ENCODE measurements at regions not wholly inside any gene's neighbourhood (a gene's known extent, or its start where the extent isn't known, plus 50 kb on each side); places are given as distances from the start of the nearest gene placed in this dataset.

DNA sequence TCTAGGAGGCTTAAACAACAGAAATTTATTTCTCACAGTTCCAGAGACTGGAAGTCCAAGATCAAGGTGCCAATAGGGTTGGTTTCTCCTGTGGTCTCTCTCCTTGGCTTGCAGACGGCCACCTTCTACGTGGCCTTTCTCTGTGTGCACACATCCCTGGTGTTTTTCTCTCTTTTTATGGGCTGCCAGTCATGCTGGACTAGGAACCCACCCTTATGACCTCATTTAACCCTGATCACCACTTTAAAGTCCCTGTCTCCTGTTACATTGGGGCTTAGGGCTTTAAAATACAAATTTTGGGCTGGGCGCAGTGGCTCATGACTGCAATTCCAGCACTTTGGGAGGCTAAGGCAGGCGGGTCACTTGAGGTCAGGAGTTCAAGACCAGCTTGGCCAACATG lies 157.1 kb downstream of the TLE1 start:
- no peak for DNase-seq (ENCODE audit: low read depth in 2 of 2)

DNA sequence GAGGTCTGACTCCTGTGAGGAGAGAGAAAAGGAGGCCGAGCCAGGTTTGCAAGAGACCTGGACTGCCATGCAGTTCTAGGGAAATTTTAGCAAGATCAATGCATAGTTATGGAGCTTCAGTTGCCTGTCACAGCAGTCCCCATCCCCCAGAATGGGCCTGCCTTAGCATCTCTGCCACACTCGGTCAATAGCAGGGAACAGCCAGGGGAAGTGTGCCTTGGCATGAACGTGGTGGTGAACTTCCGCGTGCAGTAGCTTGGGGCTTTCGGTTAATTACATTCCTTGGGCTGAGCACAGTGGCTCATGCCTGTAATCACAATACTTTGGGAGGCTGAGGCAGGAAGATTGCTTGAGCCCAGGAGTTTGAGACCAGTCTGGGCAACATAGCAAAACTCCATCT lies 157.8 kb downstream of the TLE1 start:
- no peak for DNase-seq (ENCODE audit: low read depth in 2 of 2)

DNA sequence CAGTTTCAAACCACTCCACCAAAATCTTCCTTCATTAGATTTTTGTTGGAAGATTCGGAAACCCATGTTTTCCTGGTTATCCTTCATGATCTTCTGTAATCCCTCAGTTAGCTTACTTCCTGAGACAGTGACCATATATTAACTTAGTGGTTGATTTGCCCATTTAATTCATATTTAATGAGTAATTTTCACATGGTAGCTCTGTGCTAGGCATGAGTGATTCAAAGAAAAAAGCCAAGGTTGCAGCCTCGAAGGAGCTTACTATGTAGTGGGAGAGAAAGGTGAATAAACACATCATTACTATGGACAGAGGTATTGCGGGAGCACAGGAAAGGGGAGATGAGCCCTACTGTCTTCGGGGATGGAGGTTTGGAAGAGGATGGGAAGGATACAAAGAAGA lies 158.5 kb downstream of the TLE1 start:
- no peak for DNase-seq (ENCODE audit: low read depth in 2 of 2)

DNA sequence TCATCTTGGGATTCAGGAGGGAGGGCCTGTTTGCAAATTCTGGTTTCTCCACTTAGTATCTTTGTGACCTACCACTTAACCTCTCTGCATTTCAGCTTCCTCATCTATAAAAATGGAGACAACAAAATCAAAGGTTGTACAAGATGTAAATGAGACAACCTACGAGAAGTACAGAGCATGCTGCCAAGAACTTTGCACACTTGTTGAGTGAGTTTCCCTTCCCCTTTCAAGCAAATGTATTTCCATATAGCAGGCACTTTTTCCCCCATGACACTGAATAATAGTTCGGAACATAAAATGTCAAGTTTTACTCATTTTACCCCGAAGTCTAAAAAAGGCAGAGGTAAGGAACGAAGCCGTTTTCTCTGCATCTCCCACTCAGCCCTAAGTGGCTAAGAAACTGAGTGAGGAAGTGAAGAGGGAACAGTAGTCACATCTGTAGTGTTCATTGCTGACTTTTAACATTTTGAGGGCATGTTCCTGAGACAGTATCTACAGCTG lies 159.0 kb downstream of the TLE1 start:
- no peak for DNase-seq (ENCODE audit: low read depth in 2 of 2)

GRCh38 chr9:81529556-81530193 lies 159.7 kb downstream of the TLE1 start:
- DNase-seq (ENCODE audit: low read depth in 2 of 2) = no peak

GRCh38 chr9:81526587-81526986 lies 162.8 kb downstream of the TLE1 start:
- DNase-seq (ENCODE audit: low read depth in 2 of 2) = no peak

- DNase-seq (ENCODE audit: low read depth in 2 of 2) = no peak
Observed at GRCh38 chr9:81522716-81523551, 166.4 kb downstream of the TLE1 start.

- DNase-seq (ENCODE audit: low read depth in 2 of 2) = no peak
Observed at GRCh38 chr9:81521892-81522291, 167.5 kb downstream of the TLE1 start.

- DNase-seq (ENCODE audit: low read depth in 2 of 2) = no peak
Observed at GRCh38 chr9:81519816-81520495, 169.4 kb downstream of the TLE1 start.

DNA sequence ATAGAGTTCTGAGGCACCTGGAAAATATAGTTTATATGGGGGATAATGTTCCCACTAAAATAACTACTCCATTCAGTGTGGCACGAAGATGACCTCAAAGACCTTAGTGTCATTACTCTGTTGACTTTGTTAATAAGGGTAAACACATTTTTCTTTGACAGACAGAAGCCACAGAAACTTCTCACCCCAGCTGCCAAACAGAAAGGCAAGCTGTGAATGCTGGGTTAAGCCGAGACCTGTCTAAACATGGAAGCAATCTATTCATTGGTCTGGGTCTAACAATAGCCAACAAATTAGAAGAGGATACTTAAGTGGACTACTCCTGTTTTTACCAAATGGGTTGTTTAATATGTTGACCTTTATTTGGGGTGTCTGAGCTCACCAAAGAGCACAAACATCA lies 171.4 kb downstream of the TLE1 start:
- no peak for DNase-seq (ENCODE audit: low read depth in 2 of 2)

DNA sequence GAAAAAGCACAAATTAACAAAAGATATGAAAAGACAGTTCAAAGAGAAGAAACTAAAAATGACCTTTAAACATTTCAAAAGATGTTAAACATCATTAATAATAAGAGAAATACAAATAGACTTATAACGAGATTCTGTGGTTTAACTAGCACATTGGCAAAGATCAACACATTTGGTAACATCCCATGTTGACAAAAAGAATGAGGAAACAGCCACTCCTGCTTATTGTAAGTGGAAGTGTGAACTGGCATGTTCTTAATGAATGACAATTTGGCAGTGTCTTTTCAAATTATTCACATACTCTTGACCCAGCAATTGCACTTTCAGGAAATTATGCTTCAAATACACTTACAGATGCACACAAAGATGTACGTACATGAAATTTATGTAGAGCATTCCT lies 176.3 kb downstream of the TLE1 start:
- no peak for DNase-seq (ENCODE audit: low read depth in 2 of 2)

DNA sequence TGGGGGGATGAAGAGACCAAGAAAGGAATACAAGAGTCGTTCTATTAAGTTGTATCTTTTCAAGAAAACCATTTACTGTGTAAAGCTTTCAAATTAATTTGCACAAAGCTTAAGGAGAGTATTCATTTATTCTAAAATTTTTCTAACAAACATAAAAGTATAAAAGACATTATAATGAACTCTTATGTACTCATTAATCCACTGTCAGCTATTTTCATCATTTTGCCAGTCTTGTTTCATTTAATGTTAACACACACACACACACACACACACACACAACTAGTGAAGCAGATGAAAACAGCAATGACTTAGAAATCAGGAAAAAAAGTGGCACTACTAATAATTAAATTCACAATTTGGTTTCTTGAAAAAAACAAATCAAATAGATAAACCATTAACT lies 176.7 kb downstream of the TLE1 start:
- no peak for DNase-seq (ENCODE audit: low read depth in 2 of 2)

- no peak for DNase-seq (ENCODE audit: low read depth in 2 of 2)
Observed at GRCh38 chr9:81508476-81508875, 180.9 kb downstream of the TLE1 start.

DNA sequence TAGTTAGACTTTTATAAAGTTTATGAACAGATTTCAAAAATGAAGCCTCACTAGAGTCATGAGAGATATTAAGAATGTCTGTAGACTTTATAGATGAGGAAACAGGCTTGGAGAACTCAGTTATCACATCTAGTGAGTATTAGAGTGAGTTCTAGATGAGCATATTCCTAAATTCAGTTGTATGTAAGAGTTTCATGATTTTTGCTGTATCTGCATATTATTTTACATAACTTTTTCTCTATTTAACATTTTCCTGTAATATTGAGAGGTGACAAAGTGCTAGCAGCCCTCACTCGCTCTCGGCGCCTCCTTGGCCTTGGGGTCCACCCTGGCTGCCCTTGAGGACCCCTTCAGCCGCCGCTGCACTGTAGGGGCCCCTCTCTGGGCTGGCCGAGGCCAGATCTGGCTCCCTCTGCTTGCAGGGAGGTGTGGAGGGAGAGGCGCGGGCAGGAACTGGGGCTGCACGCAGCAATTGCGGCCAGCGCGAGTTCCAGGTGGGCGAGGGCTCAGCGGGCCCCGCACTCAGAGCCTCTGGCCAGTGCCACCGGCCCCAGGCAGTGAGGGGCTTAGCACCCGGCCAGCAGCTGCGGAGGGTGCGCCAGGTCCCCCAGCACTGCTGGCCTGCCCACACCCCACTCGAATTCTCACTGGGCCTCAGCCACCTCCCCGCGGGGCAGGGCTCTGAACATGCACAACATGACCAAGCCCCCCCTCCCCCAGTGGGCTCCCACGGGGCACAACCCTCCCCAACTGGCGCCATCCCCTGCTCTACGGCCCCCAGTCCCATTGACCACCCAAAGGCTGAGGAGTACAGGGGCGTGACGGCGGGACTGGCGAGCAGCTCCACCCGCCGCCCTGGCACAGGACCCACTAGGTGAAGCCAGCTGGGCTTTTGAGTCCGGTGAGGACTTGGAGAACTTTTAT lies 182.1 kb downstream of the TLE1 start:
- DNase-seq (ENCODE audit: low read depth in 2 of 2) = no peak

GRCh38 chr9:81499594-81499993 lies 189.8 kb downstream of the TLE1 start:
- no peak for DNase-seq (ENCODE audit: low read depth in 2 of 2)

GRCh38 chr9:81499021-81499454 lies 190.3 kb downstream of the TLE1 start:
- no peak for DNase-seq (ENCODE audit: low read depth in 2 of 2)

DNA sequence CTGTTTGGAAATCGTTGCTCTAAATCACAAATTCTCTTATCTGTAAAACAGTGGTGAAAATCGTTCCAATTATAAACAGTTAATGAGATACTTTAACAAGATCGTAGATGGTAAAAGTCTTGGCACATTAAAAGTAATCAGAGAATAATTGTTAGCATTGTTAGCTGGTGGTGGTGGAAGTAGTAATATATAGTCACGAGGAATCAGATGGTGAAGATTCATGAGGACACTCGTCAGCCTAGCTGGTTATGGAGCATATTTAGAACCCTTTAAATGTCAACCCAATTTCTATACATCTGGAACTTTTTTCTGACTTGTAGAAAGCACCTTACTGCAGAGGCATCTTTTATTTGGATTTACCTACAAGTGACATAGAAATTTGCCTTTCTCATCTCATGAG lies 190.8 kb downstream of the TLE1 start:
- no peak for DNase-seq (ENCODE audit: low read depth in 2 of 2)

DNA sequence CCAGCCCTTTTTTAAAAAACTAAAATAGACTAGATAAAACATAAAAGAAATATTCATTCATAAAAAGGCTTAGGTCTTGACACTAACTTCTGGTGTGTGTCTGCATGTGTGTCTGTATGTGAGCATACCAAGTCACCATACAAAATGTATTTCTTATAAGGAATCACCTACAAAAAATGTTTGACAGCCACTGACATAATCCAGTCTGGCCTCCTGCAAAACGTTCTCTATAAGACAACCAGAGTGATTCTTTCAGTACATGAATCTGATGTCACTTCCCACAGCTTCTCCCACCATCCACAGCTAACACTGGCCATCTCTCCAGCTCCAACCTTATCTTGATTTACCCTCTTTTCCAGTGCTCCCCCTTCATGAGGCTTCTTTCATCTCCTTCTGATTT lies 192.3 kb downstream of the TLE1 start:
- no peak for DNase-seq (ENCODE audit: low read depth in 2 of 2)

GRCh38 chr9:81492710-81493447 lies 196.5 kb downstream of the TLE1 start:
- no peak for DNase-seq (ENCODE audit: low read depth in 2 of 2)

DNA sequence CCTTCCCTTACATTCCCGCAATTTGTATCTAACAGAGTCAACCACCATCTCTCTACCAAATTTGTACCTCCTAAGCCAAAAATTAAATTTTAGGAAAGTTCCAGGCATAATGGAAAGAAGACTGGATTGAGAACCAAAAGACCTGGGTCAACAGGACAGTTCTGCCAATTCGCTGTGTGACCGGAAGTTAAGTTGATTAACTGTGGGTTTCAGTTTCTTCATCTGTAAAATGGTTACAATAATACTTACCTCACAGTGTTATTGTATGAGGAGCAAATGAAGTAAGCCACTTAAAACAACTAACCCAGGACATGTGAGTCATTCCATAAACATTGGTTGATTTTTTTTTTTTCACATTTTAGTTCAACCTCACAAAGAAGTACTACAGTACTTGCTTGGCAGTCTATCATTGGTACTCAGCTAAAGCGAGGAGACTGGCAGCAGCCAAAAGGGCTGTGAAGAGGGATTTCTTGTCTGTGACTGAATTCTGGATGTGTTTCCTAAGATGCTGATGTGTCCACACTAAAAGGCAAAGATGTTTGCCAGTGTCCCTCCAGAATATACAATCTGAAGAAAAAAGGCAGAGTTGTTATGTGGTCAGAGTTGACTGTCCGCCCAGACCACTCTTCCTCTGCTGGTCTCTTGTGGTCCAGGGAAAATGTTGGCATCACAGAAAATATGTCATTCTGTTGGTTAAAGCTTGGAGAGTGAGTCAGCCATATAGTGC lies 198.6 kb downstream of the TLE1 start:
- no peak for DNase-seq (ENCODE audit: low read depth in 2 of 2)

Data from activated CD4-positive, alpha-beta T cell treated with anti-CD3 and anti-CD28 coated beads for 24 hours (primary cell).